HUES48 (cell line): ENCODE measurements at regions not wholly inside any gene's neighbourhood (a gene's known extent, or its start where the extent isn't known, plus 50 kb on each side); places are given as distances from the start of the nearest gene placed in this dataset.
A peak's percentile ranks its signal among the peaks of the same experiment; 100 is the strongest.
"Not testable (repeated sequence)": the region's sequence is repeated elsewhere in the genome, so short reads cannot be mapped to it uniquely, and the experiment has no call there.

ENCODE experiments used
- H3K27ac ChIP-seq: one replicate; pipeline ENCODE4 v1.7.0; 2013; ENCODE audit warnings: low read depth, low read length, inconsistent platforms
- H3K27me3 ChIP-seq: 2 replicates; pipeline ENCODE4 v1.6.1; 2013; ENCODE audit warnings: mild to moderate bottlenecking, low read length; ENCODE audit not compliant: control insufficient read depth, insufficient read depth
- H3K36me3 ChIP-seq: 2 replicates; pipeline ENCODE4 v1.6.1; 2013; ENCODE audit warnings: low read length; ENCODE audit not compliant: control insufficient read depth, insufficient read depth
- H3K4me1 ChIP-seq: 2 replicates; pipeline ENCODE4 v1.6.1; 2013; ENCODE audit warnings: mild to moderate bottlenecking, low read length; ENCODE audit not compliant: control insufficient read depth, insufficient read depth
- H3K4me3 ChIP-seq: 2 replicates; pipeline ENCODE4 v1.5.1; 2013; ENCODE audit warnings: mild to moderate bottlenecking, low read depth, low read length
- H3K9ac ChIP-seq: 2 replicates; pipeline ENCODE4 v1.6.1; 2013; ENCODE audit warnings: mild to moderate bottlenecking, low read depth, low read length, moderate library complexity
- H3K9me3 ChIP-seq: 2 replicates; pipeline ENCODE4 v1.6.1; 2013; ENCODE audit warnings: low read length; ENCODE audit not compliant: control insufficient read depth, insufficient read depth

GRCh38 chr4:103996637-103997036, 276.9 kb upstream of the TACR3 start:
- H3K36me3 ChIP-seq: no peaks in the 10 kb centered on the region
- H3K9ac ChIP-seq: peak overlapping the region; percentile 19; the same call in 1 of the 2 replicates
- H3K9me3 ChIP-seq: peaks cover 4% of the 10 kb centered on the region
- no peaks in the 10 kb centered on the region for H3K27me3 ChIP-seq
- H3K27ac ChIP-seq: peak overlapping the region; percentile 91
- H3K4me3 ChIP-seq: 0 out of 2 replicates have a peak overlapping the region, but pooled peaks have one; percentile 5
- H3K4me1 ChIP-seq: peaks cover 16% of the 10 kb centered on the region

- peak overlapping the region; percentile 91 for H3K27ac ChIP-seq
These were observed 276.3 kb upstream of the TACR3 start for GRCh38 chr4:103996064-103996463.

GRCh38 chr4:103994059-103994458, 274.3 kb upstream of the TACR3 start:
- Histone ChIP-seq H3K4me3 (no peak overlapping the region), H3K4me1 (peaks cover 16% of the 10 kb centered on the region), H3K36me3 (no peaks in the 10 kb centered on the region), H3K9me3 (no peaks in the 10 kb centered on the region), H3K27me3 (no peaks in the 10 kb centered on the region), H3K9ac (no peak overlapping the region), H3K27ac (no peak overlapping the region)

More at GRCh38 chr4:103996064-103996463, 276.3 kb upstream of the TACR3 start:
- H3K9me3 ChIP-seq: no peaks in the 10 kb centered on the region
- 0 out of 2 replicates have a peak overlapping the region, but pooled peaks have one; percentile 5 for H3K4me3 ChIP-seq
- no peaks in the 10 kb centered on the region for H3K36me3 ChIP-seq
- H3K27me3 ChIP-seq: no peaks in the 10 kb centered on the region
- H3K4me1 ChIP-seq: peaks cover 16% of the 10 kb centered on the region
- peak overlapping the region; percentile 19; the same call in 1 of the 2 replicates for H3K9ac ChIP-seq

- H3K4me1 ChIP-seq: no peaks in the 10 kb centered on the region
- H3K9me3 ChIP-seq: peaks cover 4% of the 10 kb centered on the region
- H3K27ac ChIP-seq: no peak overlapping the region
- no peak overlapping the region for H3K4me3 ChIP-seq
- no peaks in the 10 kb centered on the region for H3K27me3 ChIP-seq
- H3K9ac ChIP-seq: no peak overlapping the region
- H3K36me3 ChIP-seq: no peaks in the 10 kb centered on the region
These were observed 262.7 kb upstream of the TACR3 start for GRCh38 chr4:103982454-103982853.

- H3K9ac ChIP-seq: peak overlapping the region; percentile 5
- H3K36me3 ChIP-seq: no peaks in the 10 kb centered on the region
- H3K27ac ChIP-seq: peak overlapping the region; percentile 97
- H3K4me1 ChIP-seq: peaks cover 26% of the 10 kb centered on the region
- peaks cover 33% of the 10 kb centered on the region for H3K9me3 ChIP-seq
- peak overlapping the region; percentile 4; the same call in 1 of the 2 replicates for H3K4me3 ChIP-seq
- no peaks in the 10 kb centered on the region for H3K27me3 ChIP-seq
These were observed 228.6 kb upstream of the TACR3 start for GRCh38 chr4:103948244-103949018.

- peaks cover 26% of the 10 kb centered on the region for H3K4me1 ChIP-seq
- H3K9me3 ChIP-seq: peaks cover 27% of the 10 kb centered on the region
- H3K27me3 ChIP-seq: no peaks in the 10 kb centered on the region
- no peaks in the 10 kb centered on the region for H3K36me3 ChIP-seq
- H3K9ac ChIP-seq: peak overlapping the region; percentile 71; the same call in 1 of the 2 replicates
- H3K27ac ChIP-seq: peak overlapping the region; percentile 97
- H3K4me3 ChIP-seq: peak overlapping the region; percentile 4; the same call in 1 of the 2 replicates
These were observed 227.8 kb upstream of the TACR3 start for GRCh38 chr4:103947617-103948016.

- H3K27ac ChIP-seq: peak overlapping the region; percentile 97
- H3K4me1 ChIP-seq: peaks cover 26% of the 10 kb centered on the region
- H3K4me3 ChIP-seq: peak overlapping the region; percentile 4; the same call in 1 of the 2 replicates
- not testable (repeated sequence) for H3K27me3 ChIP-seq, H3K36me3 ChIP-seq
- peak overlapping the region; percentile 71 for H3K9ac ChIP-seq
- peaks cover 19% of the 10 kb centered on the region for H3K9me3 ChIP-seq
These were observed 227.0 kb upstream of the TACR3 start for GRCh38 chr4:103946621-103947268.

GRCh38 chr4:103938488-103938887, 218.7 kb upstream of the TACR3 start:
- no peaks in the 10 kb centered on the region for H3K27me3 ChIP-seq
- H3K9me3 ChIP-seq: peaks cover 8% of the 10 kb centered on the region
- no peak overlapping the region for H3K4me3 ChIP-seq
- no peaks in the 10 kb centered on the region for H3K36me3 ChIP-seq
- no peak overlapping the region for H3K9ac ChIP-seq
- H3K4me1 ChIP-seq: no peaks in the 10 kb centered on the region
- no peak overlapping the region for H3K27ac ChIP-seq

GRCh38 chr4:103936653-103937145, 216.9 kb upstream of the TACR3 start:
- Histone ChIP-seq H3K27ac (no peak overlapping the region), H3K27me3 (no peaks in the 10 kb centered on the region), H3K36me3 (no peaks in the 10 kb centered on the region), H3K9me3 (peaks cover 8% of the 10 kb centered on the region), H3K4me1 (no peaks in the 10 kb centered on the region), H3K9ac (no peak overlapping the region), H3K4me3 (no peak overlapping the region)

GRCh38 chr4:103934178-103934789, 214.5 kb upstream of the TACR3 start:
- Histone ChIP-seq H3K36me3 (no peaks in the 10 kb centered on the region), H3K4me3 (no peak overlapping the region), H3K4me1 (no peaks in the 10 kb centered on the region), H3K27me3 (no peaks in the 10 kb centered on the region), H3K9ac (no peak overlapping the region), H3K9me3 (peaks cover 8% of the 10 kb centered on the region), H3K27ac (no peak overlapping the region)
